NCI-H446 (cell line): ENCODE measurements at regions not wholly inside any gene's neighbourhood (a gene's known extent, or its start where the extent isn't known, plus 50 kb on each side); places are given as distances from the start of the nearest gene placed in this dataset.
A peak's percentile ranks its signal among the peaks of the same experiment; 100 is the strongest.

Experiments used
- DNase-seq, 2 experiments: peaks; one replicate each; lab custom pipeline; 2025; lab: John Stamatoyannopoulos, UW

DNA sequence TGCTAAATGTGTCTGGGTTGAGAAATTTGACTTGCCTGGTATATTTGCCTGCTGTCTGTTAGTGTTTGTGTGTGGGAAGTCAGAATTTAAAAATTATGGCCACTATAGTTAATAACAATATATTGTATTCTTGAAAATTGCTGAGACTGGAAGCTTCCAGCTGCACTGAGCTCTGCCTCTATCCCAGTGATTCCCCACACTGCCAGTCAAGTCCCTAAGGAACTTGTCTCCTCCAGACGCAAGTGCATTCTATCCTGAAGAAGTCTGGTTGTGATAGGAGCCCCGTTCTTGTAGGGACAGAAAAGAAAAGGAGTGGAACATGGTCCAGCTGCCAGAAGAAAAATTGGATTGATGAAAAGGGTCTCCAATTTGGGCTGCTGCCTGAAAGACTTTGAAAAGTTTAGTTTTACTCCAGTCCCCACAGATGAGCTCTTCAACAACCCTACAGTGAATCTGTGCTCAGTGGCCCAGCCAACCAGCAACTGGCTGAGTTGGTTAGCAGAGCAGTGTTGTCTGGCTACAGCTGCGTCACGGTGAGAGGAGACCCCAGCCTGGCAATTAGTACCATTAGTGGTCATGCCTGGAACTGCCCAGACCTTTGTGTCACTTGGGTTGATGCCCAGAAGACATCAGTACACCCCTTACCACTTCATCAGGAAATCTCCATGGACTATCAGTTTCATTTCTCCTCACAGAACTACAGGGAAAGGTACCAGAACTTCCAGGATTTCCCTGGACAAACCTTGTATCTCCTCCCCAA, 183.1 kb upstream of the MCHR2 start:
- no peak for DNase-seq

DNA sequence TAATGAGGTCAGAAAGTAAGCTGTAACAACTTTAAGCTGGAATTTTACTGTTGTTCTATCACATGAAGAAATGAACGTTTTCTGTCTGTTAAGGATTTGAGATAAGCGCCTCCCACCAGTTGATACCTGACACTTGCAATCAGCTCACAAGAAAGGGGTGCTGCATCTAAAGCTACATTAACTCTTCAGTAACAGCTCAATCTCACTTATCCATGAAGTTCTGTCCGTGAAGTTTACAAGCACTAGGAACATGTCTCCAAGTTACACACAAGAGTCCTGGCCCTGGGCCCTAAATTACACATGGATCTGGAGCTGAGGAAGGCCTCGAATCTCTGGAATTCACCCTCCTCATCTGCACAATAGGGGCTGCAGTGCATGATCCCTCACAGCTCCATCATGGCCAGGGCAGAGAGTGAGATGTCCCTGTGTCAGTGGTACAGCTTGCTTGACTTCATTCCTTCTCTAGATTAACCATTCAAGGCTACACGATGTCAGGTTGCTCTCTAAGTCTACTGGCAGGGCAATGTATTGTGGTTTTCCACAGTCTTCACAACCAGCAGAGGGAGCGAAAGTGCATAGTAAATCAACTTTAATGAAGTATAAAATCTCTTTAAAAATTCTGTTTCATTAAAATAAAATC, 182.4 kb upstream of the MCHR2 start:
- DNase-seq = peak in 1 of 2 experiments; percentile 13

DNA sequence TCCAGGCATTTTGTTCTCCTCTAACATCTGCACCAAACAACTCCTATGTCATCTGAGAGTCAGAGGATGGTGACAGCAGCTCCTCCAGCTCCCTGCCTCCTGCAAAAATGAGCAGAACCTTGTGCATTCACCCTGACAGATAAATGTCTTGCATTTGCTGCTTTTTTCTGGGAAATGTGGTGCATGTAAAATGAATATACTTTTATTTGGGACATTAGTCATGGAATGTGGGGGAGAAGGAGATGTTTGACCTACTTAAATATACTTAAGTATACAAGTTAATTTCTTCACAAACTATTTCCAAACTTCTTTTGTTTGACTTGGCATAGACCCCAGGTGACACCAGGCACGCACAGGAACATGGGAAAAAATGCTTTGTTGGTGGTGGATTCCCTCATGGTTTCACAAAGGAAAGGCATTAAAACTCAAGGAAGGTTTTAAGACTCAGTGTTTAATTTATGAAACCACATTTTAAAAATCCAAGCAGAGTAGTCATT, 181.8 kb upstream of the MCHR2 start:
- DNase-seq = no peak

DNA sequence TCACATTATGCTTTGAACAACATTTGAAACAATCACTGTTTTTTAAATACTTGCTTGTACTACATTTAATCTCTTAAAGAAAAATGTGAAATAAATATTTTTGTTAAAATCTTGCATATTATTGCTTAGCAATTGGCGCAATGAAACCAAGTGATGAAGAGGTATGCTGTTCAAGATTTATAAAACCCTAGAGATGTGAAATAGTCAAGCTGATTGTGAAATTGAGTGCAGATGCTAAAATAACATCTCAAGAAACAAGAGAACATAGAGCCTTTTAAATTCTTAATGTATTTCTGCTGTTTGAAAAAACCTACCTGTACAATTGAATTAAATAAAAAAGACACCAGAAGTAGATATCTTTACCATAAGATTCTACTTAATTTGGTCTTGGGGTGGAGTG, 179.2 kb upstream of the MCHR2 start:
- no peak for DNase-seq

DNA sequence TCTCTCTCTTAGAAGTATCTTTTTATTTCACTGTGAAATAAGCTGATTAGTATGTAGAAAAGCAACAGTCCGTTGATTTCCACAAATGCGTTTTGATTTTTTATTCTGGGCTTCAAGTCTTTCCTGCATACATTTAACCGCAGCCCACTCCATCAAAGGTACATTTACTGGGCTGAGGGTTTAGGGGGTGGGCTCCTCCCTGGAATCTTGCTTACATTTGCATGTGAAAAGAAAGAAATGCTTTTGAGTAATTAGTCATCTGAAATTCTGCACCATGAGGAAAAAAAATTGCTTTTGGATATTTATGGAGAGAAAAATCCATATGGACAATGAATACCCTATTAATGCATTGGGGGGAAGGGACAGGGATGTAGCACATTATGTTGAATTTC, 178.3 kb upstream of the MCHR2 start:
- DNase-seq = no peak

DNA sequence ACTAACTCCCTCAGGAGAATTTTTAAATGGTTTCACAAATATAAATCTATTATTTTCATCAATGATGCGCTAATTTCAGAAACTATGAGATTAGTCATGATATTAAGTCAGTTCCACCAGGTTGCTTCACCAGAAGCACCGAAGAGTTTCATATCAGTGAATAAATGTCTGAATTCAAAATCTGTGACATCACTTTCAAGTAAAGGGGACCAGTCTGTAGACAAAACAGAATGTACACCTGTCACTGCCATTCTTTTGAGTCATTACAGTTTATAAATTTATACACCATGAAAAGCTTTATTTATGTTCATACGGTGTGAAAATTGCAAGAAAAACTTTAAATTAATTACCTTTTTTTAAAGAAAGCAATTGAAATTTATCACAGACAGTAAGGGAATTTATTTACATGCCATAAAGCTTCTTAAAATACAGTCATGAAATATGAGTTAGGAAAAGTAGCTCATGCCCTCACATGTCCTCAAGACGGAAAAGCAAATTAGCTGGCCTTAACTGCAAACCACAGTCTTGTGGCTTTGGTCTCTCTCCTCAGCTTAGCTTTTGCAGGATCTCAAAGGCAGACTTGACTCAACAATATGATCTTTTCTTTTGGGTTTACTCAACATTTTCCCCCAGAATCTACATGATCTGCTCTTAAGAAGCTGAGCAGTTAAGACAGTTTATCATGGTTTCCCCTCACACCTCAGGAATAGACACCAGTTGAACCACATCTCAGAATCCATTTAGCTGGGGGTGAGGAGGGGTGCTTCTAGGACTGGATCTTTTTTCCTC, 177.7 kb upstream of the MCHR2 start:
- no peak for DNase-seq

DNA sequence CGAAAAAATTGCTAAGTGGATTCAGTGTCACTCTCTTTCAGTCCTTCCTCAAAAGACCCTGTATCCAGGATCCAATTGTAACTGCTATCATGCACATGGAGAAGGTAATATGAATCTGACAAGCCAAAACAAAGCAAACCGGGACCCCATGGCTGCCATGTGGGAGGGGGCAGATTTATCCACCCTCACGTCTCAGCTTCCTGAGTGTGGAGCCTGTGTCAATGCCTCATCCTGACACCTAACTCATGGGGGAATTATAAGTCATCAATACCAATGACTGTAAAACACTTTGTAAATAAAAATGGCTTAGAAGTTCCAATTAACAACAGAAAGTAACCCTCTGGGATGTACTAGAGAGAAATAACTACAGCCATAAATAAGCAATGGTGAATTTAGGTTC, 174.1 kb upstream of the MCHR2 start:
- no peak for DNase-seq

DNA sequence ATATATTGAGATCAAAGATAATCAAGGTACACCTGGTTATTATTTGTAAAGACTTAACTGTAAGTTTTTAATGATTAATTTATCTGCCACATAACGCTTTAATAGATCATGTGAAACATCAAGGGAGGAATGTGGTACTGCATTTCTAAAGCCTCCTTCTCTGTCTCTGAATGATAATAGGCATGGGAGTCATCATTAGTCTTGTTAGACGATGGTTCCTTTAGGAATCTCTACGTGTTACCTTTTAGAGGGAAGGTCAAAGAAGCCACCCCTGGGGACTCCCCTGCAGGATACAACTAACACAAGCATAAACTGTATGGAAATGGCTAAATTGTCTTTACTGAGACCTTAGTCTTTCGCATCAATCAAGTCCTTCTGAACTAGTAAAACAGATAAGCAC, 173.6 kb upstream of the MCHR2 start:
- DNase-seq = no peak

DNA sequence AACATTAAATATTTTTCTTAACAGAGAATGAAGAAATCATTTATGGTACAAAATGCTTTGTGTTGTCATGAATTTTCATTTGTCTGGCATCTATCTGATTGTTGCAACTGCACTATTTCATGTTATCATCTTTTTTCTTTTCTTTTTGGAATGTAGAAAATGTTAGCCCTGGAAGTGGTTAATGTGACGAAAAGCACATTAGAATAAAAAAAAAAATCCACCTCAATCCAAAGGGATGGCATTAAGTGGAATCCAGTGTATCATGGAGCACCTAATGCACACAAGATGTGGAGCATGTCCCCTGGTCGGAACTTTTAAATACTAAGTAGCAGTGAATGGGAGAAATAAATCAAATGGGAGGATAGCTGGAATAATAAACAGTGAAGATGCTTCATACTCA, 172.9 kb upstream of the MCHR2 start:
- DNase-seq = no peak

DNA sequence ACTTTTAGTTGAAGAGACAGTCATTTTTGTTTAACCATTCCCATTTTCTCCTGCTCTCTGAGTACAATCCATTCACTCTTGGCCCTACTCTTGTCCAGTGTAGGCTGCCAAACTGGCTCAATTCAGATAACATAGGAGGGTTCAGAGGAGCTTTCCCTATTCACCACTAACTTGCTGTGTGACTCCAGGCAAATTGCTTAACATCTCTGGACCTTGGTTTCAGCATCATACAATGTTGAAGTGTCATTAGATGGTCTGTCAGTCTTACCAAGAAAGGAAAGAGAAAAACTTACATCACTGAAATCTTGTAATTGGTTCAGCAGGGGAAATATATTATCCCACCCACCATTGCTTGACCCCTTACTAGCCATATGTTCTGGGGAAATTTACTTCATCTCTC, 171.4 kb upstream of the MCHR2 start:
- DNase-seq = no peak

DNA sequence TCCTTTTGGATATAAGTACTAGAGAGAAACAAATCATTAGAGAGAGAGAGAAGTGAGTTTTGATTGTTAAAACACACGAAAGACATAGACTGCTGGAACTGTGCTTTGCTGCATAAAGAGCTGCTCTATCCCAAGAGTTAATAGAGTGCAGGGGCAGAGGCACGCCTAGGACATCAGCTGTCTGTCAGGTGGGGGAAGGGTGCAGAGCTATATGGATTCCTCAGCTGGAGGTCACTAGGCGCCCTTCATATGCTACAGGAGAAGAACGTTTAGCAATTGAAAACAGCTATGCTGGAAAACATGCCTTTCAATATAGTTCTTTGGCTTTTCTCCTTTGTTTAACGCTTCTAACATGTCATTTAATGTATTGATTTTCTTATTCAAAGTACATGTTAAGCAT, 169.0 kb upstream of the MCHR2 start:
- DNase-seq = no peak

DNA sequence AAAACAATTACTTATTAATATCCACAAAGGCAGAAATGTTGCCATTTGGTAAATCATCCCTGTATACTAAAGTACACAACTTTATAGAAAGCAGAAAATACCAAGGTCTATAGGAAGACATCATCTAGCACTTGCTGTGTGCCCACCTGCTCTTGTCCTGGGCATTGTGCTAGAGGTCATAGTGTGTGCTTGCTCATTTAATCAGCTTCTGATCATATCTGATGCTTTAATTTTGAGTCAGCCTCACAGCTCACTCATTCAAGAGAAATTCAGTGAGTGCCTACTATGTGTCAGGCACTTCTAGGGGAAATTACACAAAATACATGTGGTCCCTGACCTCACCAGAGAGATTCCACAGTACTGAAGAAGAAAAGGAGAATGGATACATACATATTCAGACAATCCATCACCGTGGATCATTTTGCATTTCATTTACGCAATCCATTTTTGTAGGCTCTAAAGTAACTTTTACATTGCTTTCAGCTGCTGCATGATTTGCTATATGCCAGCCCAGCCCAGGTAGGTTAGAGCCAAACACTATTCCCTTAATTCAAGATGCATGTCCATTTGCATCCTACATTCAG, 167.9 kb upstream of the MCHR2 start:
- DNase-seq = no peak

DNA sequence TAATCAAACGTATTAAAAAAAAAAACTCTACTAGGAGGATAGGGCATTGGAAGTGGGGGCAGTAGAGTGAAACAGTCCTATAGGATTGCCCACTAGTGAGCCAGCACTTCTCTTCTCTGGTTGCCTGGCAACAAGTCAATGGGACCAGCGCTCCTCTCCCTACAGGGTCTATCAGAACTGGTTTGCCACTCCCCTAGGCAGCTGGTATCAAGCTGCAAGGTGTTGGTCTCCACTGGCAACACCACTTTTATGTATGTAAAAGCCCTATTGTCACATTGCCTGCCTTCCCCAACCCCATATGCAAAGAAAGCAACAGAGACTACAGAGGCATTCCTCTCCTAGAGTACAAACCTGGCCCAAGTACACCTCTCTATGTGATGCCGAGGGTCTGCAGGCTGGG, 166.9 kb upstream of the MCHR2 start:
- peak in 1 of 2 experiments; percentile 1 for DNase-seq

DNA sequence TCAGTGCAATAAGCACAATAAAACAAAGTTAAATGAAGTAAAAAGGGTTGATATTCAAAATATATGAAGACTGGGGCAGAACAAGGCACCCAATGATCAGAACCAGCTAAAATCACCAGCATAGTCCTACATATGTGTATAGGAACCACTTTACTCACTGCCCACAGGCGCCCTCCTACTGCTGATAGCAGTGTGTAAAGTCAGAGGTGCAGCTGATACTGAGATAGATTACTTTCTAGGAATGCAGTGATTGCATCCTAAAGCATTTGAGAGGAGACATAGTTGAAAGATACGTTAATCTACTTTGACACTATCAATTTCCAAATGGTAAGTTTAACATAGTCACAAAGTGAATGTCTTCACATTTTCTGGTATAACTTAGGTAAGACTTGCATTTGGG, 161.1 kb upstream of the MCHR2 start:
- DNase-seq = no peak

DNA sequence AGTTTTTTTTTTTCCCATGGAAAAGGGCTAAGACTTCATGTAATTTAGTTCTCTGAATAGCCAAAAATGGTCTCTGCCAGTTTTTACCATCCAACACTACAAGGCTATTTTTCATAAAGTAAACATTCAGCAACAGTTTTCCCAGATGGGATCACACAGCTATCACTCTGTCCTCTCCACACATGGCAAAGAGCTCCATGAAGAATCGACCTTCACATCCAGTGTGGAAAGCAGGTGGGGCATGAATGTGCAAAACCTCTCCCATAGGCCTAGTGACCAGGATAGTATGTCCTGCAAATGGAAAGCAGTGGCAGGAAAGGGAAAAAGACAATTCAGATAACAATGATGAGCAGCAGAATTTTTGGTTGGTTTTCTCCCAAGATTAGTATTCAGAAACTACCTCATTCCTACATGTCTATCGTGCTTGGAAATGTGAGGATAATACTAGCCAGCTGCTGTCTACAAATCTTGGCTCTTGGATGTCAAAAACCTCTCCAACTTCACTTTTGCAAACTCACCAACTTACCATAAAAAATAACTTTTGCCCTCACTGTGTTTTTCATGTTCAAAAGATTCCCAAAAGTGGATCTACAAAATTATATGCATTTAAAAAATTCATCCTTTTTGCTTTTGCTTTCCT, 159.7 kb upstream of the MCHR2 start:
- DNase-seq = no peak

DNA sequence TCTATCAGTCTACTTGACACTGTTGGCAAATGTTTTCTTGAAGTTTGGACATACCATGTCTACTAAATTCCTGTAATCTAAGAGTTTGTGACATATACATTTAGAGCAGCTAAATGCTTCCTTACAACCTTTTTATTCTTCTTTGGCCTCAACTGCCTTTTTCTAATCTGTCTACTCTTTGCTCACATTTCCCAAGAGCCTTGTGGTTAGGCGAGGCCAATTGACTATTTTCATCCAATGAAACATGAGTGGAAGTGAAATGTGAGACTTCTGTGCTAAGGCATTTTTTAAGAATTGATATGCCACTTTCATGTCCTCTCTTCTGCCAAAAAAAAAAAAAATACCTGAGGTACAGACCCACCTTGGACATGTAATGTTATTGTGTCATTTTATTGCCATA, 158.2 kb upstream of the MCHR2 start:
- no peak for DNase-seq

DNA sequence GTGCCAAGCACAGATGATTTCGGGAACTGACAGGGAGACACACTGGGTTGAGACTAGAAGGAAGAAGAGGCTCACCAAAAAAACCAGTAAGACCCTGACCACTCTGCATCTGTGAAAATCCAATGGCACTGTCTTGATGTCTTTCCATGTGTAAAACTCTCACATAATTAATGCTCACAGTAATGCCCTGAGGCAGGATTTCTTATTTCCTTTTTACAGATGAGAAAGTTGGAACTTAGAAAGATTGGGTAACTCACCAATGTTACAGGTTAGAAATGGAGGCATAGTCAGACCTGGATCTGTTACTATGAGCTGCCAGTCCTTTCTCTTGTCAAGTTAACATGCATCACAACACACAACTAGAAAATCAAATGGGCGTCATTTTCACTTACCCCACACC, 151.0 kb upstream of the MCHR2 start:
- no peak for DNase-seq

DNA sequence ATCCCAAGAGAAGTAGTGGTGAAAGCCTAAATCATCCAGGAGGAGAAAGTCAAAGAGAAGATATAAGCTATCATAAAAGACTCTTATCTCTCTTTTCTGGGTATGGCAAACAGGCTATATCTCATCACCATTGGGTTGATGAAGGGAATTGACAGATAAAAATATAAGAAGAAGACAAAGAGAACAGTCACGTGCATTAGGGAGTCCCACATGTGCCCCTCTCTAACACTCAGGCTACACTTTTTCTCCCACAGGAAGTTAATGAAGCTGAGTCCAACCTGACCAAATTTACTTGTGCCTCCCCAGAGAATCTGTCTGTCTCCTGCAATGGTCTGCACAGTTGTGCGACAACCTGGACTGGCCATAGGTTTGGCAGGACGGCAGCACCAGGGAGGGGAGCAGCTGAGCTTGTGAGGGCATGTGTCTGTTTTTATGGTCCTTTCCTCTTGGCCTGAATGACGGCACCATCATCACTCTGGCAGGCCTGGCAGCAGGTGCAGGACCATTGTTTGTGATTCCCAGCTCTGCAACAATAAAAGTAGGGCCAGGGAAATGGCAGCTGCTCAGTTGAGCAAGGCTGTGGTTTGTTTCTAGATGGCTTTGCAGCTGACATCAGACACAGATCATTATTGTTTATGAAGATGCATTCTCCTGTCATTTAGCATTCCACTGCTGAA, 144.5 kb upstream of the MCHR2 start:
- DNase-seq = no peak

DNA sequence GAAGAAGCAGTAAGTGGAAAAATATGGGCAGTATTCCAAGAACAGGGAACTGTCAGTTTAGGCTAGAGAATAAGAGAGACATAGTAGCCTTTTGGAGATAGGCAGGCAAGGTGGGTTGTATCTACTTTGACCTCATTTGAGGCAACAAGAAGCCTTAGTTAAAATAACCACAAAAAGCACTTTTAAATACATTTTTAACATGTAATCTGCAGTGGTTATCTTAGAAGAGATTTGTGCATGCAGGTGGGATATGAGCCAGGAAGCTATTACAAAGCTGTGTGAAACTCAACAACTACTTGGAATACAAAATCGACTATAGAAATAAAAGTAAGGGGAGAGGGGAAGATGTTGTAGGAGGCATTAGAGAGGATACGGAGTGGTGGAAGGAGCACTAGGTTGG, 143.7 kb upstream of the MCHR2 start:
- no peak for DNase-seq

DNA sequence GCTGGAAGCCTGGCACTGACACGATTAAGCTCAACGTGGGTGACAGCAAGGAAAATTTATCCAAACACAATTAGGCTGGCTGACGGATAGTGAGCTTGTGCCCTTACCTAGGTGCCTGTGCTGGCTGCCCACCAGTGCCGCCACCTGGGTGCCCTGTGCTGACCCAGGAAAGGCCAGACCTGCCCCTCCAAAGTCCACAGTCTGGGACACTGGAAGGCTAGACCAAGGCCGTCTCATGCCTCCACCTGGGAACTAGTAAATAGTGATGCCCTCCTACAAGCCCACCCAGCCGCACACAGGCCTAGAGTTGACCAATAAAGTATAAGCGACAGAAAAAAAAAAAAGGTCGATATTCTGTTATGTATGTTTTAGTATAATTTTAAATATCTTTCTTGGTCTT, 142.6 kb upstream of the MCHR2 start:
- no peak for DNase-seq

DNA sequence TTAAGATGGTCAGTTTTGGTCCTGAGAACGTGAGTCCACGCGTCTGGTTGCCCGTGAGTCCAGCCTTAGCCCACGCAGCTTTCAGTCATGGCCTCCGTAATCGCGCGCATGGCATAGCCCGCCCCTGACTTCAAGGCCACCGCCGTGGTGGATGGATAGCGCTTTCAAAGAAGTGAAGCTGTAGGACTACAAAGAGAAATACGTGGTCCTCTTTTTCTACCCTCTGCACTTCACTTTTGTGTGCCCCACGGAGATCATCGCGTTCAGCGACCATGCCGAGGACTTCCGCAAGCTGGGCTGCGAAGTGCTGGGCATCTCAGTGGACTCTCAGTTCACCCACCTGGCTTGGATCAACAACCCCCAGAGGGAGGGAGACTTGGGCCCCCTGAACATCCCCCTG, 142.0 kb upstream of the MCHR2 start:
- DNase-seq = no peak

DNA sequence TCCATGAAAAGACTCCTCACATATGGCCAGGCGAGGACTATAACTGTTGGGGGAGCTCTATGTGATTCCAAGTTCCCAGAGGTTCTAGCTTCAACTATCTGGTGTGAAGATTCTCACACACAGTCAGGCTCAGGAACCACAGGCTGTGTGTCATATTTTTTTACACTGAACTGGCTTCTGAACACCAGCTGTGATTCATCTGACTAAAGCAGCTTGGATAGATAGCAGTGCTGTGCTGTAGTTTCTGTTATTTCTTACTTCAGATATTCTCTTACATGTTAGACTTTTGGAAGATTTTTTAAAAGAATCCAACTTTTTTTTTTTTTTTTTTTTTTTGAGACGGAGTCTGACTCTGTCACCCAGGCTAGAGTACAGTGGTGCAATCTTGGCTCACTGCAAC, 140.7 kb upstream of the MCHR2 start:
- DNase-seq = no peak
